PC-3 (cell line): ENCODE measurements at regions not wholly inside any gene's neighbourhood (a gene's known extent, or its start where the extent isn't known, plus 50 kb on each side); places are given as distances from the start of the nearest gene placed in this dataset.

ENCODE experiments used
- EZH2phosphoT487 ChIP-seq: fragments of 300-600 bp; sonication (generic); IDR thresholded peaks from 2 replicates; pipeline ENCODE4 v1.6.1; 2018; ENCODE audit warnings: mild to moderate bottlenecking, antibody characterized with exemption, low read length, borderline replicate concordance
- TF ChIP-seq, protein P1 (sequence below): fragments of 300-600 bp; sonication (generic); conservative IDR thresholded peaks from 2 replicates; pipeline ENCODE4 v1.5.1; 2017; ENCODE audit warnings: antibody characterized with exemption, low read depth, mild to moderate bottlenecking, low read length

- TF ChIP-seq, protein P1, sequence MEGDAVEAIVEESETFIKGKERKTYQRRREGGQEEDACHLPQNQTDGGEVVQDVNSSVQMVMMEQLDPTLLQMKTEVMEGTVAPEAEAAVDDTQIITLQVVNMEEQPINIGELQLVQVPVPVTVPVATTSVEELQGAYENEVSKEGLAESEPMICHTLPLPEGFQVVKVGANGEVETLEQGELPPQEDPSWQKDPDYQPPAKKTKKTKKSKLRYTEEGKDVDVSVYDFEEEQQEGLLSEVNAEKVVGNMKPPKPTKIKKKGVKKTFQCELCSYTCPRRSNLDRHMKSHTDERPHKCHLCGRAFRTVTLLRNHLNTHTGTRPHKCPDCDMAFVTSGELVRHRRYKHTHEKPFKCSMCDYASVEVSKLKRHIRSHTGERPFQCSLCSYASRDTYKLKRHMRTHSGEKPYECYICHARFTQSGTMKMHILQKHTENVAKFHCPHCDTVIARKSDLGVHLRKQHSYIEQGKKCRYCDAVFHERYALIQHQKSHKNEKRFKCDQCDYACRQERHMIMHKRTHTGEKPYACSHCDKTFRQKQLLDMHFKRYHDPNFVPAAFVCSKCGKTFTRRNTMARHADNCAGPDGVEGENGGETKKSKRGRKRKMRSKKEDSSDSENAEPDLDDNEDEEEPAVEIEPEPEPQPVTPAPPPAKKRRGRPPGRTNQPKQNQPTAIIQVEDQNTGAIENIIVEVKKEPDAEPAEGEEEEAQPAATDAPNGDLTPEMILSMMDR: peak; percentile 58
- TF ChIP-seq EZH2phosphoT487: no peak
These were observed 73.4 kb upstream of the EDNRA start for GRCh38 chr4:147407261-147408045.
